Astrocyte of the spinal cord (primary cell): ENCODE measurements at regions not wholly inside any gene's neighbourhood (a gene's known extent, or its start where the extent isn't known, plus 50 kb on each side); places are given as distances from the start of the nearest gene placed in this dataset.
"Not testable (repeated sequence)": the region's sequence is repeated elsewhere in the genome, so short reads cannot be mapped to it uniquely, and the experiment has no call there.

Experiments
- DNase-seq: peaks from one replicate; pipeline ENCODE4 v3.0.0; 2011; ENCODE audit warnings: low read depth, low spot score
- H3K4me3 ChIP-seq: 2 replicates; pipeline ENCODE4 v1.5.1; 2011; ENCODE audit warnings: low read depth, mild to moderate bottlenecking, low read length, moderate library complexity
- in situ Hi-C: cut with HindIII; loops from 2 replicates; pipeline ENCODE4 v1.10.0; 2017; ENCODE audit warnings: low sequenced_read_pairs
- TF ChIP-seq, protein P1 (sequence below): IDR thresholded peaks from 2 replicates; pipeline ENCODE4 v1.5.1; 2012; ENCODE audit warnings: low read depth, mild to moderate bottlenecking, low read length, inconsistent platforms

DNA sequence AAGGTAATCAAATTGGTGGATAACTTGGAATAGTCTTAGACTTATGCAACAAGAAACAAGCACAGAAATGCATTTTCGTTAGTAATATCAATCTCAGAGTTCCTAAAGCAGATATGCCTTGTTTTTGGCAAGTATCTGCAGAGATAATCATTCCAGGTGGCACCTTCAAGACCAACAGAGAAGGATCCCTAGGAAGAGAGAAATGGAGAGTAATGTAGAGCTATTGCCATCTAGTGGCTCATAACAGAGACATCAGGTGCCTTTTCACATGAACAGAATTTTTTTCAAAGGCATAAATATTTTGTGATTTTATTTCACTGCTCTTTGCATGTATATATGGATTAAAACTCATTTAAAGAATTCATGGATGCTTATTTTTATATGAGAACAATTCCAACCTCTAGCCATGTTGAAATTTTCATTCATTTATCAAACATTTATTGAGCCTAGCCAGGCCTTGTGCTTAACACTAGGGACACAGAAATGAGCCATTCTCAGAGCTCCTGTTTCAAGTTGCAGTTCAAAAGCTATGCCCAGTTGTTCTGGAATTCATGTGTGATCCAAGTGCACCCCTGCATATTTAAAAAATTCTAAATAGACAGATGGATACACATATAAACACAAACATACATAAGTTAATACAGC lies 117.5 kb upstream of the OR13F1 start:
- in situ Hi-C loops, result no loop called here
- TF ChIP-seq, protein P1, sequence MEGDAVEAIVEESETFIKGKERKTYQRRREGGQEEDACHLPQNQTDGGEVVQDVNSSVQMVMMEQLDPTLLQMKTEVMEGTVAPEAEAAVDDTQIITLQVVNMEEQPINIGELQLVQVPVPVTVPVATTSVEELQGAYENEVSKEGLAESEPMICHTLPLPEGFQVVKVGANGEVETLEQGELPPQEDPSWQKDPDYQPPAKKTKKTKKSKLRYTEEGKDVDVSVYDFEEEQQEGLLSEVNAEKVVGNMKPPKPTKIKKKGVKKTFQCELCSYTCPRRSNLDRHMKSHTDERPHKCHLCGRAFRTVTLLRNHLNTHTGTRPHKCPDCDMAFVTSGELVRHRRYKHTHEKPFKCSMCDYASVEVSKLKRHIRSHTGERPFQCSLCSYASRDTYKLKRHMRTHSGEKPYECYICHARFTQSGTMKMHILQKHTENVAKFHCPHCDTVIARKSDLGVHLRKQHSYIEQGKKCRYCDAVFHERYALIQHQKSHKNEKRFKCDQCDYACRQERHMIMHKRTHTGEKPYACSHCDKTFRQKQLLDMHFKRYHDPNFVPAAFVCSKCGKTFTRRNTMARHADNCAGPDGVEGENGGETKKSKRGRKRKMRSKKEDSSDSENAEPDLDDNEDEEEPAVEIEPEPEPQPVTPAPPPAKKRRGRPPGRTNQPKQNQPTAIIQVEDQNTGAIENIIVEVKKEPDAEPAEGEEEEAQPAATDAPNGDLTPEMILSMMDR, result peak; percentile 60
- no peak overlapping the region for H3K4me3 ChIP-seq
- peak; percentile 25 for DNase-seq

DNA sequence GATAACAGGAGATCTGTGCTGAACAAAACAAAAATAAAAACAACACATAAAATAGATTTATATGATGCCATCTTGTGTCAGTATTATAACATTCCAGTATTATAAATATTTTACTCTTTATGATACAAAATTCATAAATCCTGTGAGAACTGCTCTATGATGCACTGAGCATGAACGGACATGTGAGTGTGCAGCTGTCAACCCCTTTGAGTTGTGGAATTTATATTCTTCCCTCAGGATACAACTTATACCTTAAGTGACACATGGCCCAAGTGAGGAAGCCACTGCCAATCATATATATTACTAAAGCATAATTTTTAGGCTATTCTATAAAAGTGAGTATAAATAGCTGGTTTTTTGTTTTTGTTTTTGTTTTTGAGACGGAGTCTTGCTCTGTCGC lies 116.0 kb upstream of the OR13F1 start:
- H3K4me3 ChIP-seq, result no peak overlapping the region
- in situ Hi-C loops, result no loop called here
- DNase-seq, result no peak
- TF ChIP-seq, protein P1, result no peak

DNA sequence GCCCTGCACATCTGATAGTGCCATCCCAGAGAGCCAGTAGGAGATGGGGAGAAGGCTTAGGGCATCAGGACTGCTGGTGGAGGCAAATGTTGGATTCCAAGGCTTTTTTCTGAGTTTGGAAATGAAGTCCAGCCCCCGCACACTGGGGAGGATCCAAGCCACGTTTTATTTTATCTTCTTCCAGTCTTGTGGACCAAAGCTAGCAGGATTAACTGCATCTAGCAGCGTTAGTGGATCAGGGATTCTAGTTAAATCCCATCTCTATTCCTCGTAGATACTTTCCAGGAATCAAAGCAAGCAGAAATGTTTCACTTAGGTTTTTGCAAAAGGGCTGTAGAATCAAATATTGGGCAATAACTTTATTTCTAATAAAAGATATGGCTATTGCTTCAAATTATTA lies 114.7 kb upstream of the OR13F1 start:
- TF ChIP-seq, protein P1, result no peak
- no peak for DNase-seq
- H3K4me3 ChIP-seq, result no peak overlapping the region
- in situ Hi-C loops, result no loop called here

DNA sequence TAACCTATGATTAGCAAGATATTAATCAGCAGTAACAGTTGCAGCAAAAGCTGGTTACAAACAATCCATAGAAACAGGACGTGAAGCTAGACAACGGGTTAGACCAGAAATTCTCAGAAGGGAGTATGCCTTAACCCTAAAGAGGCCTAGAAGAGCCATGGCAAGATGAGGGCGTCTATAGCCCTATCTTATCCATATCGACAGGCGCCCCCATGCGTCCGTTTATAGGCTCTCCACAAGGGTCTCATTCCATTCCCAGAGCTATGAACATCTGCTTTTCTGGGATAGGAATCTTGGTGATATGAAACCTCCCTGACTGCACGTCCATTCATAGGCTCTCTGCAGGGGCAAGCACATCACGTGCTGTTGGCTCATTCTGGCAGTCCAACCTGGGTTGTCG lies 109.2 kb upstream of the OR13F1 start:
- H3K4me3 ChIP-seq, DNase-seq, in situ Hi-C loops: not testable (repeated sequence)

DNA sequence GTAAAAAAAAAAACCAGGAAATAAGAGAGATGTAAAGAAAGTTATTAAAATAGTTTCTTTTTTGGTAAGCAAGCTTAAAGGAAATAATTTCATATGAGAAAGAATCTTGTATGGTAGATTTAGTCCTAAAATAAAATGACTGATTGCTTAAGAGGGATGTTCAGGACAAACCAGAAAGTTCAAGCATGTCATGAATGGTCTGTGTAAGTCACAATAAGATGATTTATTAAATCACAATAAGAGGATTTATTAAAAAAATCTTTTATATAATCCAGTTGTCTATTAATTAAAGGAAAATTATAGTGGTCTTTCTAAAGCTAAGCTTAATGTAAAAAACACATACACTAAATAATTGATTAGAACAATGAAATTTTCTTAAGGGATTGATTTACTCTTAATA lies 91.8 kb upstream of the OR13F1 start:
- no peak overlapping the region for H3K4me3 ChIP-seq
- TF ChIP-seq, protein P1, result no peak
- in situ Hi-C loops, result no loop called here
- peak; percentile 12 for DNase-seq

DNA sequence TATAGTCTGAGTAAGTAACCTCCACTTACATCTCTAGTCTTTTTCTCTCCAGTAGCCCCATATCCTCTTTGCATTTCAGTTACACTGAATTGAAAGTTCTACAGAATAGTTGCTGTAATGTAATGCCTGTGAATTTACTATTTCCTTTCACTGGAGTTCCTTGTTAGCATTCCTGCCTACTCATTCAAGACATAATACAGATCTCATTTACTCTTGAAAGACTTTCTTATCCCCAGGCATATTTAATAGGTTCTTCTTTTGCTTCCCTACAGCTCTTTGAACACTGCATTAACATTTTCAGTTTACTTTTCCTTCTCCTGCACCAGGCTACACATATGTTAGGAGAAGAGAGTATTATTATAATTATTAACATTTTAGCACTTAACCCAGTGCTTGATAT lies 87.6 kb upstream of the OR13F1 start:
- H3K4me3 ChIP-seq, result no peak overlapping the region
- TF ChIP-seq, protein P1, result no peak
- in situ Hi-C loops, result no loop called here
- no peak for DNase-seq

DNA sequence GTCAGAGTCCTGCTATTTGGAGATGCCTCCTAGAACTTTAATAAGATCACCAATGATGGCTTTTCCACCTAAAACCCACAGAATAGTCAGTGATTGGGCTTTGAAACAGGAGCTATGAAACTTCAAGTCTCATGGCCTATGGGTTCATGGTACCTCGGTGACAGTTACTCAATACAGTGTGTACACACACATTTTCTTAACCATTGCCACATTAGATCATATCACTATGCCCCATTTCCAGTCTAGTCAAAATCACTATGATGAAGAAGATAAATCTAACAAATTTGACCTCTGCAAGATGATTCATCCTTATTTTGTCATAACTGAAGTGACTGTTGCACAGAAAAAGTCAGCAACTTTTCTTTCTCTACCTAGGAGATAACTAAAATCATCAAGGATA lies 86.8 kb upstream of the OR13F1 start:
- no peak for DNase-seq
- in situ Hi-C loops, result no loop called here
- H3K4me3 ChIP-seq, result no peak overlapping the region
- TF ChIP-seq, protein P1, result no peak
